Astrocyte of the spinal cord (primary cell): ENCODE measurements at regions not wholly inside any gene's neighbourhood (a gene's known extent, or its start where the extent isn't known, plus 50 kb on each side); places are given as distances from the start of the nearest gene placed in this dataset.

ENCODE experiments used
- DNase-seq: peaks from one replicate; pipeline ENCODE4 v3.0.0; 2011; ENCODE audit warnings: low read depth, low spot score
- H3K4me3 ChIP-seq: 2 replicates; pipeline ENCODE4 v1.5.1; 2011; ENCODE audit warnings: low read depth, mild to moderate bottlenecking, low read length, moderate library complexity
- CTCF ChIP-seq: IDR thresholded peaks from 2 replicates; pipeline ENCODE4 v1.5.1; 2012; ENCODE audit warnings: low read depth, mild to moderate bottlenecking, low read length, inconsistent platforms
- in situ Hi-C: cut with HindIII; loops from 2 replicates; pipeline ENCODE4 v1.10.0; 2017; ENCODE audit warnings: low sequenced_read_pairs

- in situ Hi-C loops = no loop called here
- DNase-seq = no peak
Observed at GRCh38 chr5:174433098-174433497, 291.3 kb upstream of the MSX2 start.

DNA sequence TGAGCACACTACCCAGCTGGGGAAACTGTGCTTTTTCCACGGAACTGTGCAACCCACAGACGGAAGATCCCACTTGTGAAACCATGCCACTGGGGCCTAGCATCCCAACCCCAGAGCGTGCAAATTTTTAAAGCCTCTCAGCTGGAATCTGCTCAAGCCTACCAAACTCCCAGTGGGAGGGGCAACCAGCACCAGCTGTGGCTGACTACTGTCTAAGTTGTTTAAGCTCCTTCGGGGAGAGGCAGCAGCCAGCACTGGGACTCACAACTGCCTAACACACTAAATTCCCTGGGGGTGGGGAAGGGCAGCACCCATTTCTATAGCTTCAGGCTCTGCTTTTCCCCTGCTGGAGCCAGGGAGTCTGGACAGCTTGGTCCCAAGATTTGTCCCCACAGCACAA, 287.6 kb upstream of the MSX2 start:
- TF ChIP-seq CTCF = no peak
- in situ Hi-C loops = no loop called here
- no peak for DNase-seq

More at GRCh38 chr5:174433098-174433497, 291.3 kb upstream of the MSX2 start:
- TF ChIP-seq CTCF = no peak
- no peak overlapping the region for H3K4me3 ChIP-seq

DNA sequence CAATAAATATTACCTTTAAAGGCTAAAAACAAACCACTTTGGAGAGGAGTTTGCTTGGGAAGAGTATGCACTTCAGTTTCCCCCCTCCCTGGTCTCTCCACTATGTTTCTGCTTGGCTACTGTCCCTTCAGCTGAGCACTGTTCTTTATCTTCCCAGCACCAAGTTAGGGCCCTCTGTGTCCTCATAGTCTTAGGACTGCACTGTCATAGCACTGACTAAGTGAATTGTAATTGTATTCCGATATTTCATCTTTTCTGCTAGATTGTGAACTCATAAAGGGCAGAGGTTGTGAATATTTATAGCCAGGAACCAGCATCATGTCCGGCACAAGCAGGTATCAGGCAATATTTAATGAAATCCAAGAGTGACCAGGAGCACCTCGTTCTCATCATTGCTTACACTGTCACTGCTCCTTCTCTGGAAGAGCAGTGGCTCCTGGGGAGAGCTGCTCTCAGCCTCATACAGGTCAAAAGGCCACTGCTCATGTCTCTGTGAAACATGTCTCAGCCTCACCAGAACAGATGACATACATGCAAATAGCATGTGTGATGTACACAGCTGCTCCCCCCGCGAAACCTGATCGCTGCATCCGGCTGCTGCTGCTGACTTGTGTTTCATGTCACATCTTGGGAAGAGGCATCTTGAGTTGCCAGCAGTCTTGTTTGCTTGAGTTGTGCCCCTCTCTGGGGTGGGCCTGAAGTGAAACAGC, 279.7 kb upstream of the MSX2 start:
- no peak for TF ChIP-seq CTCF
- DNase-seq = no peak
- no peak overlapping the region for H3K4me3 ChIP-seq
- in situ Hi-C loops = no loop called here

More for the DNA sequence above, 287.6 kb upstream of the MSX2 start:
- H3K4me3 ChIP-seq = no peak overlapping the region

- in situ Hi-C loops = no loop called here
- no peak for TF ChIP-seq CTCF
- no peak for DNase-seq
- no peak overlapping the region for H3K4me3 ChIP-seq
Observed at GRCh38 chr5:174446446-174446845, 277.9 kb upstream of the MSX2 start.

- H3K4me3 ChIP-seq = no peak overlapping the region
- no peak for DNase-seq
- in situ Hi-C loops = no loop called here
- no peak for TF ChIP-seq CTCF
Observed at GRCh38 chr5:174446988-174447387, 277.4 kb upstream of the MSX2 start.

GRCh38 chr5:174448041-174448440, 276.3 kb upstream of the MSX2 start:
- in situ Hi-C loops = no loop called here
- no peak for TF ChIP-seq CTCF
- no peak for DNase-seq
- H3K4me3 ChIP-seq = no peak overlapping the region
